NCI-H1436 (cell line): ENCODE measurements at regions not wholly inside any gene's neighbourhood (a gene's known extent, or its start where the extent isn't known, plus 50 kb on each side); places are given as distances from the start of the nearest gene placed in this dataset.
A peak's percentile ranks its signal among the peaks of the same experiment; 100 is the strongest.

Experiments
- DNase-seq: peaks from one replicate; lab custom pipeline; 2025; lab: John Stamatoyannopoulos, UW

DNA sequence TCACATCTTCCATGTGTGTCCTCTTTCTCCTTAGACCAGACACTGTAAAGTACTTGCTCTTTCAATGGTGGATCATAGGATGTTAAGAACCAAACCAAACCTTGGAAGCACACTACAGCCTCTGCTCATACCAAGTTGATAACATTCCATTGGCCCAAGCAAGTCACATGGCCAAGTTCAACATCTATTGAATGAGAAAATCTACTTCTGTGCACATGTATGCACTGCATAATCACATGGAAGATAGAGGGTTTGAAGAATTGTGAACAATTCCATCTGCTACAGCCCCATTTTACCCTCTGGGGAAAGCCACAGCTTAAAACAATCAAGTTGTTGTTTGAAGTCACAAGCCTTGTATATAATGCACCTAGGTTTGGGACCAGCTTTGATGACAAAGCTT lies 68.2 kb downstream of the MFAP3 start:
- DNase-seq: no peak

- no peak for DNase-seq
These were observed 69.0 kb downstream of the MFAP3 start for GRCh38 chr5:154107756-154108155.

- no peak for DNase-seq
These were observed 70.8 kb downstream of the MFAP3 start for GRCh38 chr5:154109416-154110106.

DNA sequence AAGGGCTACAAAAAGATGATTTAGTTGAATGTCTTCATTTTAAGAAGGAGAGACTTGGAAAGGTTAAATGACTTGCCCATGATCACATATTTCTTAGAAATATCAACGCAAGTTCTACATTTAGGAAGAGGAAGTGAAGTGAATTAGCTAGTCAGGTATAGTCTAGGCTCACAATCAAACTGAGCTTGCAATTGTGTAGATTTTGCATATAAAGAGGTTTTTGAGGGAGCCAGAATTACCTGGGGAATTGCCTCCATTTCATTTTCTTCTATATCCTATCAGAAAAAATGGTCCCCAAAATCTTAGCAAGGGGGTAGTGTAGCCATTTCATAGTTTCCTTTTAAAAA lies 71.3 kb downstream of the MFAP3 start:
- no peak for DNase-seq

- DNase-seq: no peak
These were observed 71.9 kb downstream of the MFAP3 start for GRCh38 chr5:154110716-154111115.

DNA sequence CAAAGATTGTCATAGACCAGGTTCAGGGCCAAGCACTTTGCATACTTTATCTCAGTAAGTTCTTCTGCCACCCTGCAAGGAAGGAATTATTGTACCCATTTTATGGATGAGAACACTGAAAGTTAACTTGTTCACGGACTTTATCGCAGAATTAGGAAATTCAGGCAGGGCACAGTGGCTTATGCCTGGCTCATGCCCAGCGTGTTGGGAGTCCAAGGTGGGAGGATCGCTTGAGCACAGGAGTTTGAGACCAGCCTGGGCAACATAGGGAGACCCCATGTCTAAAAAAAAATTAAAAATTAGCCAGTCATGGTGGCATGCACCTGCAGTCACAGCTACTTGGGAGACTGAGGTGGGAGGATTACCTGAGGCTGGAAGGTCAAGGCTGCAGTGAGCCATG lies 72.4 kb downstream of the MFAP3 start:
- no peak for DNase-seq

- no peak for DNase-seq
These were observed 73.5 kb downstream of the MFAP3 start for GRCh38 chr5:154112255-154112654.

DNA sequence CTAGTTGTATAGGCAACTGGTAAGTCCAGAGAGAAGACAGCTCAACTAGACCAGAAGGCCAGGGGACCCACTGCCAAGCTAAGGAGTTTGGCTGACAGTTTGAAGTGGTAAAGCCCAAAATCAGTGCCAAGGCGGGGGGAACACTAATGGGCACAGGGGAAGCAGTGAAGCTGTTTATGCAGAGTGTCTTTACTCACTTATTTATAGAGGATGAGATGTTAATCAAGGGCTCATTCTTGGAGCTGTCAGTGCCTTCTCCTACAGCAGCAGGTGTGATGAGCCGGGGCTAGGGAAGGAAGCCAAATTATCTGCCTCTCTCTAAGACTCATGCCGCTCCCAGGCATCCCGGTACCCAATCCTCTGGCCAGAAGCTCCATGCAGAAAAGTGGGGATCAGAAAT lies 75.2 kb upstream of the GALNT10 start:
- DNase-seq: no peak

DNA sequence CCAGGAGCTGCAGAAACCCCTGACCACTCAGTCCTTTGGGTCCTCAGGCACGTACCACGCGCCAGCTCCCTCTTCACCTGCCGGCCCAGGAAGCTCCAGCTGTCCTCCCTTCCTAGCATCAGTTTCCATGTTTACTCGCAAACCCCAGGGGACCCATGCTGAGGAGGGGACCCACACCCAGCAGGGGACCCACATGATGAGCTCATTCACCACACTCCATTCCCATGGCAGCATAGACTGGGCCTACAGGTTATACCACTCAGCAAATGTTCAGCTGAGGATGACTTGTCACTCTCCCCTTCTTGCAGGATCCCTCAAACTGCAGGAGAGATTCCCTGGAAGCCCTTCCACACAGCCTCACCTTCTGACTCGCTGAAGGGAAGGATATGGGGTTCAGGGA lies 73.5 kb upstream of the GALNT10 start:
- DNase-seq: peak; percentile 9

GRCh38 chr5:154117930-154118329 lies 72.6 kb upstream of the GALNT10 start:
- DNase-seq: no peak

GRCh38 chr5:154118385-154118784 lies 72.1 kb upstream of the GALNT10 start:
- DNase-seq: no peak

DNA sequence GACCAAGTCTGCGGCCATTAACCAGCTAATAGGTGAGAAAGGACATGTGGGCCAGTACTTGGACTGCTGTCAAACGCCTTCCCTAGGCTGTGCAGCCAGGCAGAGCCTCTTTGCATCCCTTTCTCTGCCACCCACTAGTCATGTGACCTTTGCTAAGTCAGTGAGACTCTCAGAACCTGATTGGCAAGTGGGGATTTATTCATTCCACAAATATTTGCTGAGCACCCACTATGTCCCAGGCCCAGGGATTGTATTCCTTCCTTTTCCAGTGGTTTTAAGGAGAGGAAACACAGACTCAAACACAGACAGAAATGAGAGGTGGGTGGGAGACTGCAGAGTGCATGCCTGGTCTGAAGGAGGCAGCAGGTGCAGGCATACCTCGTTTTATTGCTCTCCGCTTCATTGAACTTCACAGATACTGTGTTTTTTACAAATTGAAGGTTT lies 71.6 kb upstream of the GALNT10 start:
- no peak for DNase-seq

DNA sequence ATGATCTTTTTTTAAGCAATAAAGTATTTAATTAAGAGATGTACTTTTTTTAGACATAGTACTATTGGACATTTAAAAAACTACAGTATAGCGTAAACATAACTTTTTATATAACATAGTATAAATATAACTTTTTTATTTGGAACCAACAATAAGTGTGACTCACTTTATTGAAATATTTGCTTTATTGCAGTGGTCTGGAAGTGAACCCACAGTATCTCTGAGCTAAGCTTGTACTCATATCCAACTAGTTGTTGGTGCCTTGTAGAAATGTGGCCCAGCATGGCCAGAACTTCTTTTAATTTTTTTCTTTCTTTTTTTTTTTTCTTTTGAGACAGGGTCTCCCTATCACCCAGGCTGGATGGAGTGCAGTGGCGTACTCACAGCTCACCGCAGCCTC lies 61.5 kb upstream of the GALNT10 start:
- no peak for DNase-seq

- DNase-seq: no peak
These were observed 60.6 kb upstream of the GALNT10 start for GRCh38 chr5:154129921-154130320.

GRCh38 chr5:154131817-154132216 lies 58.7 kb upstream of the GALNT10 start:
- DNase-seq: no peak

GRCh38 chr5:154132718-154133307 lies 57.7 kb upstream of the GALNT10 start:
- DNase-seq: no peak

DNA sequence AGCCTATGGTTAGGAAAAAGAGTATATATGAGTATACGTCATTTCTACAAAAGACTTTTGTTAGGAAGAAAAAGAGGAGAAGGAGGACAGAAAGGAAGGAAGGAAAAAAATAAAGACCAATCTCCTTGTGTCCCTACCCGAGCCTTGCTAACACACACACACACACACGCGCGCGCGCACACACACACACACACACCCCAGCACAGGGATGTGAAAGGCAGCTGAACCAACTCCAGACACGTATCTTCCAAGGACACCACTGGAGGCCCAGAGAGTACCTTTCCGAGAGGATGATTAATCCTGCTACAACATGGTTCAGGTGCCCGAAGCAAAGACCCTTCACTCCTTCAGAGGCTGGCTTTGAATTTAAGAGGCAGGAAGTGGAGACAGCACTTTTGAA lies 56.9 kb upstream of the GALNT10 start:
- no peak for DNase-seq

DNA sequence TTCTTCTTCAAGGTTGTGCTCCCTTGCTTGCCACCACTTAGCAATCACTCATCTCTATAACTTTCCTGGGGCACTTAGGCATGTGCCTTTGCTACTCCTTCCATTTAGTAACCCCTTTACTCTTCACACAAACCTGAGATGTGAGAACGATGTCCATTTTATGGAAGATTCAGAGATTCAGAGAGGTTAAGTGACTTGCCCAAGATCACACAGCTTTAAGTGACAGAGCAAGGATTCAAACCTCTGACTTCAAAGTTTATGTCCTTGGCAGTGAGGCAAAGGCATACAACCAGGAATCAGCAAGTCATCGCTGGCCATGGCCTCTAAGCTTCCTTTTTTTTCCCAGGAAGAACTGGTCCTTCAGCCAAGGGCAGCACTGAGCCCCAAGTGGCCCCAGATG lies 56.0 kb upstream of the GALNT10 start:
- no peak for DNase-seq

DNA sequence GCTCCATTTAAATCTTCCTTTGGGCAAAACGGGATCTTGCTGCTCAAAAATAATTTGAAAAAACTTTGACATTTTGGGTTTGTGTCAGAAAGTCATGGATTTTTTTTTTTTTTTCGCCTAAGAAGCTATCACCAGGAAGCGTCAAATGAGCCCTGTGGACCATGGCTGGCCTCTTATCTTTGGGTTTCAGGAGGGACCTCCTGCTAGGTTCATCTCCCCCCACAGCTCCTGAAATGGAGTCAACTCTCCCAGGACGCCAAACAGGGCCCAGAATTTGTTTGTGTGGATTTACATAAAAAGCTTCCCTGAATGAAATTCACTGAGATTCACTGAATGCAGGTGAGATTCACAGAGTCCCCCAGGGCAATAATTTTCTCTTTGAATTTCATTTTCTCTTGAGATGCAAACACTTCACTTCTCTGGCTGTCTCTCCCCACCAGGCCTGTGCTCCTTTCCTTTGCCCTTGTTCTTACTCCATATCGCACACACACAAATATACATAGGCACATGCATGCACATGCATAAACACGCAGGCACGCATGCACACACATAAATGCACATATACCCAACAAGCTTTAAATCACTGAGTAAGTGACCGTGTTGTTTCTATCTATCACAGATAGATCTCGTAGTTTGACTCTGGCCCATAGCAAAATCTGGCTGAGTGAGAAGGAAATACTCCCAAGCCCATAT lies 55.3 kb upstream of the GALNT10 start:
- no peak for DNase-seq

- DNase-seq: no peak
These were observed 54.4 kb upstream of the GALNT10 start for GRCh38 chr5:154136141-154136540.

DNA sequence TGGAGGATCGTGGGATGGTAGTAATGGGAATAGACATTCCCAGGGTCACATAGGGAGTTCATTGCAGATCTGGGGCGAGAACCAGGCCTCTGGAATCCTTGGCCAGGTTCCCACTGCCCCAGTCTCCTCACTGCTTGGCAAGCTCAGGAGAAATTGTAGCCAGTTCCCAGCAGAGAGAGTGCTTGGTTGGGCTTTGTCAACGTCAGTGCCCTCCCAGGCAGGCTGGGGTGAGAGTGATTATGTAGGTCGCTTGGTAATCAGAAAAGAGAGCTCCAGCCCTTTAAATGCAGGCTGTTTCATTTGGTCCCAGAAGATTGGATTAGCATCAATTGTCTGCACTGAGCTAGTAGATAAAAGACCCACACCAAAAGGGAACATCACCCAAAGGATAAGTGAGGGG lies 51.8 kb upstream of the GALNT10 start:
- no peak for DNase-seq

DNA sequence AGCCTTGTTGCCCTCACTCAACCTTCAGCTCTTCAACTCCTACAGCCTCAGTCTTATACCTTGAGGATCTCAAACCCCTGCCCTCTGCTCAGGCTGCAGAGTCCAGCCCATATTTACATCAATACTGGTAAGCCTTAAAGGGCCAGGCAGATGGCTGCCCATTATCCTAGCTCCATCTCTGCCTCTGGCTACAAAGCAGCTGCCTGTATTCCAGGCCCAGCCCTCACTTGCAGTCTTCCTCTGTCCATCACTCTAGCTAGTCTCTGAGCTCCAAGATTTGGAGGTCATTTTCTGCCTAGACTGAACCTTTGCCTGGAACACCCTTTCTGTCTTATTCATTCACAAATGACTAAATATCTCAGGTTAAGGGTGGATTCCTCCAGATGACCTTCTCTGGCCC lies 50.2 kb upstream of the GALNT10 start:
- DNase-seq: no peak
